GM18508 (cell line): ENCODE measurements at regions not wholly inside any gene's neighbourhood (a gene's known extent, or its start where the extent isn't known, plus 50 kb on each side); places are given as distances from the start of the nearest gene placed in this dataset.
A peak's percentile ranks its signal among the peaks of the same experiment; 100 is the strongest.

Source experiments
- ATAC-seq: cut with Tn5 transposase; IDR thresholded peaks from one replicate; pipeline ENCODE4 v1.9.1; 2021; ENCODE audit warnings: moderate number of reproducible peaks; ENCODE audit not compliant: insufficient read depth, unreplicated experiment

- ATAC-seq = no peak
Measured at GRCh38 chr3:116980099-116980498, 270.5 kb downstream of the TUSC7 start.

GRCh38 chr3:116981089-116981488 lies 271.5 kb downstream of the TUSC7 start:
- no peak for ATAC-seq

GRCh38 chr3:116984301-116984700 lies 274.7 kb downstream of the TUSC7 start:
- ATAC-seq = no peak

- ATAC-seq = no peak
Measured at GRCh38 chr3:116994351-116994879, 284.8 kb downstream of the TUSC7 start.

- no peak for ATAC-seq
Measured at GRCh38 chr3:117003501-117003900, 293.9 kb downstream of the TUSC7 start.

- ATAC-seq = no peak
Measured at GRCh38 chr3:117005274-117005673, 295.7 kb downstream of the TUSC7 start.

- ATAC-seq = no peak
Measured at GRCh38 chr3:117005911-117006522, 296.4 kb downstream of the TUSC7 start.

GRCh38 chr3:117010318-117010717 lies 300.7 kb downstream of the TUSC7 start:
- no peak for ATAC-seq

- ATAC-seq = no peak
Measured at GRCh38 chr3:117011687-117012250, 302.2 kb downstream of the TUSC7 start.

GRCh38 chr3:117016378-117016777 lies 306.8 kb downstream of the TUSC7 start:
- no peak for ATAC-seq

- peak; percentile 61 for ATAC-seq
Measured at GRCh38 chr3:117017135-117017894, 307.7 kb downstream of the TUSC7 start.

- no peak for ATAC-seq
Measured at GRCh38 chr3:117018655-117019054, 309.1 kb downstream of the TUSC7 start.

GRCh38 chr3:117019082-117019713 lies 309.6 kb downstream of the TUSC7 start:
- ATAC-seq = peak; percentile 44

GRCh38 chr3:117026401-117026800 lies 316.8 kb downstream of the TUSC7 start:
- ATAC-seq = no peak

- no peak for ATAC-seq
Measured at GRCh38 chr3:117035745-117036144, 326.2 kb downstream of the TUSC7 start.

- no peak for ATAC-seq
Measured at GRCh38 chr3:117036259-117036799, 326.8 kb downstream of the TUSC7 start.

GRCh38 chr3:117045143-117045542 lies 335.6 kb downstream of the TUSC7 start:
- no peak for ATAC-seq

GRCh38 chr3:117047951-117048705 lies 338.5 kb downstream of the TUSC7 start:
- ATAC-seq = no peak

GRCh38 chr3:117052395-117052794 lies 342.8 kb downstream of the TUSC7 start:
- no peak for ATAC-seq

- no peak for ATAC-seq
Measured at GRCh38 chr3:117054556-117054955, 345.0 kb downstream of the TUSC7 start.
